ENCODE measurements at regions not wholly inside any gene's neighbourhood (a gene's known extent, or its start where the extent isn't known, plus 50 kb on each side); places are given as distances from the start of the nearest gene placed in this dataset.

DNA sequence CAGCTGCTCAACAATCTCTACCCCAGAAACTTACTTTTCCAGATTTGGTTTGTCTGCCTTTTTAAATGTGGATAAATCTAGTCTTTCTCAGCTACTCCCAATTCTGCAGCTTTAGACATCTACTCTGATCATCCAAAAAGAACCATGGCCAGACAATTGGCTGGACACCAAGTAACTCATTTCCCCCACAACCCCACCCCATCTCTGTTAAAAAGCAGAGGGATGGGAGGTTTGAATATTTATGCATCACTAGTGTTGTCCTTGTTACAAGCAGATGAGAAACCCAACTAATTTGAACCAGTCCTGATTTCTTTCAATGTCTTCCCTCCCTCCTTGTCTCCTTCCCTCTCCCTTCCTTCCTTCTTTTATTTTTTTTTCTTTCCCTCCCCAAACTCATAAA lies 391.9 kb downstream of the GALC start:
- intact Hi-C loops (cut with DNase I, micrococcal nuclease): no loop called here
- DNase-seq (no peak), ATAC-seq (no peak)

DNA sequence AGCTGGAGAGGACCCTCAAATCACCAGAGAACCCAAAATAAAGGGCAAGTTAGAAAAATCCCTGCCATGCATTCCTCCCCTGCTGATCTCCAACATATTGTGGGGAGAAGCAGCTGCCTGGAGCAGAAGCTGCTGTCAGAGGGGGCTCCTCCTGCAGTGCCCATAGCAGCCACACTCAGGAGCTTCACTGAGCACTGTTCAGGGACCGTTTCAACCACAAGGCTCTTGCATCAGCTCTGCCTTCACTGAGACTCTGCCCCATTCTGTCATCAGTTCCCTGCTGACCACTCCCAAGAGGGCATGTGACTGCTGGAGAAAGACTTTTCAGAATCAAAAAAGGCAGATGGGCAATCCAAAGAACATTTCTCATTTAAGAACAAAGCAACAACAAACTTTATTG lies 392.7 kb downstream of the GALC start:
- intact Hi-C loops (cut with DNase I, micrococcal nuclease): no loop called here
- no peak for DNase-seq
- no peak for ATAC-seq

DNA sequence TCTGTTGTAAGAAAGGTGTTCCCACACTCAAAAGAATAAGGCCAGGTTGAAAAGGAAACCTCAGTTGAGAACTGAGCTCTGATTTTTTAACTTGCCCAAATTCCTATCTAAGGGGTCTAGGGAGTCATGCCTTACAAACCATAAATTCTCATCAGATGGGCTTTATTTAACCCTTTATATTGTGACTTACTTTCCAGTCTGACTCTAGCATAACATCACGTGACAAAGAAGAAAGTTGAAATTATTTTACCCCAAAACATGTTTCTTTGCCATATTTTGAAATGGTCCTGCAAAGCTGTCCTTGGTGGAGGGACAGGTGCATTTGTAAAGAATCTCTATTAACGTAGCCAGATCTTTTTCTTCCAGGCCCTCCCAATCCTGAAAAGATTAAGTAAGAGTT lies 411.7 kb downstream of the GALC start:
- intact Hi-C loops (cut with DNase I, micrococcal nuclease): no loop called here
- DNase-seq (no peak), ATAC-seq (no peak)

DNA sequence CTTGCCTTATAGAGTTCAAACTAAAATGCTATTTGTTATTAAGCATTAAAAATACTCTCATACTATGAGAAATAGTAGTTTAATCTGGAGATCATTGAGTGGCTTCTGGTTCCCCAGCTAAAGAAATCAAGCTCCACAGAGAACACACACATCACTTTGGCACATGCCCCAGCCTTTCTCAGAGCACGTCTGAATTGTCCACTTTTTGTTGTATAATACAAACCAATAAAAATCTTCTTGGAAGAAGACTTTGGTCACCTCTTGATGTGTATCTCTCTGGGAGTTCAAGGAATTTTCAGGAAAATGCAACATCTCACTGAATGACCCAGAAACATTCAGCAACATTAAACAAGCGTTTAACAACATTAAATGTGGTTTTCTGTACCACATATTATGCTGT lies 413.9 kb downstream of the GALC start:
- no peak for DNase-seq
- ATAC-seq: no peak
- intact Hi-C loops (cut with DNase I, micrococcal nuclease): no loop called here

DNA sequence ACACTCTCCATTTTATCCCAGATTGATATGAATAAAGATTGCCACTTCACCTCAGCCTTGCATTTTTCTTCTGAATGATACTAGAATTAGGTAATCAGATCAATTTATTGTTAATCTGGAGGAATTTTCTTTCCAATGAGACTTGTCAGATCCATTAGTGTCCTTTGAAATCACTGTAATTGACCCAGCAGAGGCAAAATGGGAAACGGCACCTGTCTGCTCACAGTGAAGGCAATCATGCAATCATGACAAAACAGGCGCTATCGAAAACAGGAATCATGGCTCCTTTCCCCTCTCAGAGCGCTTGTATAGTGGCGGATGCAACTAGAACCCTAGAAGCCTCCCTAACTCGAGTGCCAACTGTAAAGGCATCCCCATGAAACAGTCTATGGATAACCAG lies 417.6 kb downstream of the GALC start:
- no peak for ATAC-seq
- intact Hi-C loops (cut with DNase I, micrococcal nuclease): no loop called here

DNA sequence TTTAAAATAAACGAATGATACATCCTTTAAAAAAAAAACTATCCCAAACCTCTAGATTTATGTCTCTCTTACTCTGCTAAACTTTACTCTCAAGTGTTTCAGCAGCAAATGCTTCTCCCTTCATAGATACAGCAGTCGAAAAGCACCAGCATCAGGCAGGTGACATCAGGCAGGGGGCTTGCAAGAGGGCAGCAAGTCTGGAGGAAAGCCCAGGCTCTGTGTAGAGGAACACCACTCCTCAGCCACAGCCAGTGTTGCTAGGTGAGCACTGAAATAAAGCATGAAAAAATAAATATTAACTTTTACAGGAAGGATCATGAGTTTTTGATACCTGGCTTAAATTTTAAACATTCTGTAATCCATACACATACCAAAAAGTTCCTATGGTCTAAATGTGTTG lies 419.4 kb downstream of the GALC start:
- intact Hi-C loops (cut with DNase I, micrococcal nuclease): no loop called here
- DNase-seq (no peak), ATAC-seq (no peak)

More for the DNA sequence above, 417.6 kb downstream of the GALC start:
- DNase-seq: no peak

DNA sequence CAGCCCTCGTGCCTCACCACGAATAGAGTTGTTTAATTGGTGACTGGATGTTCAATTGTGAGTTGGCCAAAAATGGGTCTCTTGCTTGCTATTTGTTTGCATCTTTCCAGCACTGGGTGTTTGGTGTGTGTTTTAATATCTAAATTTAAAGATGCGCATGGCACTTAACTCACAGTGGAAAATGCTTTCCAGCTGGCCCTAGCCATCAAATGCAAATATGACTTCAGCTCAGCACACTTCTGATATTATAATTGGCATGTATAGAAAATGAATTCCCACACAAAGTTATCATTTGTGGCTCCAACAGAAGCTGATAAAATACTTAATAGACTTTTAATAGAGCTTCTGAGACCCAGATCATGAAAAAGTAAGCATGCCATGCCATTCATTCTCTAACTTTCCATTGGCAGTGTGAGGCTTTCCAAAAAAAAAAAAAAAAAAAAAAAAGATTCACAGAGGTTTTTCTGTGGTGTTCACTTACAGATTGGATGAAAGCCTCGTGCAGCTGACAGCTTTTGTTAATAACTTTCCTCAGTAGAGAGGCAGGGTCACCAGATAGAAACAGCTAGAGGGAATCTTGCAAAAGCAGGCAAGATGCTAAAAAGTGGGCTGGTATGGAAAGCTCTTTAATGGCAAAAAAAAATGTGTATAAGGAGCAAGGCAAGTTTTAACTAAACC lies 425.2 kb downstream of the GALC start:
- intact Hi-C loops (cut with DNase I, micrococcal nuclease): no loop called here
- ATAC-seq: no peak
- DNase-seq: no peak

DNA sequence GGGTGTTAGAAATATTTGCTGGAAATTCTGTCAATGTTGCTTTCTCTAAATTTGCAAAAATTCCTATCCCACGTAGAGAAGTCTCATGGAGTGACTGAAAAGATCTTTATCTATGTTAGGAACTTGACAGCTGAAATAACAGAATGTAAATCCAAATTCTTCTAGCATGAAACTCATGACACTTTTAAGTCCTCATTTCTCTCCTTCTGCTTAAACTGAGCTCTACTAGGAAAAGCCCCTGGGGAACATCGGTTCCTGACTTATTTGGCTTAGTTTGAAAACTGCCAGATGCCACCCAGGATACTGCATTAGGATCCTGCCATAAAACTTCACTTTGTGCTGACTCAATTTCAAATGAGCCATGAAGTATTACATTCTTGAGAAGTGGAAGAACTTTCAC lies 426.0 kb downstream of the GALC start:
- no peak for DNase-seq
- intact Hi-C loops (cut with DNase I, micrococcal nuclease): no loop called here
- ATAC-seq: no peak

DNA sequence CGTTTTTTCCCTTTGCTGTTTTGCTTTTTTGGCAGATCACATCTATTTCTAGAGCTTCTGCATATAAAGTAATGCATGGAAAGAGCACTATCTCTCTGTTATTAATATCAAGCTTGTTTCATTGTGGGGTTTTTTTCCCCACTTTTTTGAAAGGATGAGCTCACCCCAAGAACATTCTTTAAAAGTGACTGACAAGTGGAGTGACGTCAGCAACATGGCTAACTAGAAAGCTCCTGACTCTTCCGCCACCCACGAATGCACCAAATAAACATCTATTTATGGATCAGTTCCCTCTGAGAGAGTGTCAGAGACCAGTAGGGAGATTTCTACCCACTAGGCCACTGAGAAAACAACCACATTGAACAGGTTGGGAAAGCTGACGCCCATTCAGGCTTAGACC lies 445.4 kb downstream of the GALC start:
- intact Hi-C loops (cut with DNase I, micrococcal nuclease): no loop called here
- ATAC-seq (no peak), DNase-seq (no peak)

DNA sequence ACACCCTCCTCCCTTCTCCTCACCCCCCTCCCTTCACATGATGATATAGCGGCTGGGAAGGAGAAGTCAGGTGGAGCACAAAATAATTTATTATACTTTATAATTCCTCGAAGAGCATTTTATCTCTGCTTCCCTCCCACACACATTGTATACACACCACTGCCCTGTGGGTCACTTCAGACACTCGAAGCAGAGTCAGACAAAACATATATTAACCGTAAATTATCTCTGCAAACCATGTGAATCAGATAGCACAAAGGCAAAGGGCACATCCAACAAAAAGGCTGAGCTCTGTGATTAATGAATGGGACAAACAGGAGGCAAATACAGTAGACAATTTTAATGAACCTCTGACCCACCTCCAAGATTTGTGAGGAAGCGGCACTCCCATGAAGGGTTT lies 450.7 kb downstream of the GALC start:
- no peak for DNase-seq
- ATAC-seq: no peak
- intact Hi-C loops (cut with DNase I, micrococcal nuclease): no loop called here

DNA sequence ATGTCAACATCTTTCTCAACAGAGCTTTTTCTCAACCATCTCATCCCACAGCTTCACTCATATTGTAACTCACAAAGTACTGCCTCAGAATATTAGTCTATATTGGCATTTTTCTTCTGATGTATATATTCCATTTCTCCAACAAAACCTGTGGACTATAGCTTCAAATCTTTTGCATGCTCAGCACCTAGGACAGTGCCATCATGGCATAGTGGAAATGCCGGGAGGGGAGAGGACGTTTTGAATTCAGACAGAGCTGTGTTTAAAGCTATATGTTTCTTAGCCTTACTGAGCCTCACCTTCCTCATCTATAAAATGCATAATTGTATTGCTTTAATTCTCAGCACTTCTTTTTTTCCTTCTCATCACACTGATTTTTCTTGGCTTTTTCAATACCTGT lies 452.6 kb downstream of the GALC start:
- intact Hi-C loops (cut with DNase I, micrococcal nuclease): no loop called here
- ATAC-seq (no peak), DNase-seq (no peak)

DNA sequence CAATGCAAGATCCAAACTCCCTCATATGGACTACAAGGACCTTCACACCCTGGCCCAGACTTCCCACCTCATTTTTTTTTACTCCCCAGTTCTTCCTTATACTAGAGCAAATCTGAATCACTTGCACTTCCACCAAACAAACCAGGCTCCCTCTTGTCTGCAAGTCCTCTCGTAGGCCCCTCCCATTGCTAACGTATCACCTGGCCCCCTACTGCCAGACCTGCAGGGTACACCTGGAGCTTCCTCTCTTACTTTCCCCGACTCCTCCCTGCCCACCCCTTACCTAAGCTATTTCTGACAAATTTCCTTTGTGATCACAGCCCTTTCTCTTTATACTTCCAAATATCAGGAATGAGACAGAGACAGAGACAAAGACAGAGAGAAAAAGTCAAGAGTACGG lies 463.9 kb downstream of the GALC start:
- DNase-seq (no peak), ATAC-seq (no peak)
- intact Hi-C loops (cut with DNase I, micrococcal nuclease): no loop called here

DNA sequence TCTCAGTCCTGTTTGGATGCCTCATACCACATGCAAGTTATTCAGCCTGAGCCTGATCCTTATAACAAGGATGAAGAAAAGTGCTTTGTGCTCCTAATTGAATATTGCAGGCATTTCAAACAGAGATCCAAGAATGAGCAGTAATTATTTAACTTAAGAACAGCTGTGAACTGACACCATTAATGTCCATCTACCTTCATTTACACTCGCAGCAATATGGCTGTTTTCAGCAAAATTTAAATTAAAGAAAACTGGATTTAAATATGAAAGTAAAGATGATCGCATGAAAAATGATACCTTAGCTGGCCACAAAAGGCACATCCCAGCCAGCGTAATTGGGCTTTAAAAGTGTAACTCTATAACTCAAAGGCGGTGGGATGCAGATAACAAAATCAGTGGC lies 466.3 kb downstream of the GALC start:
- intact Hi-C loops (cut with DNase I, micrococcal nuclease): no loop called here
- no peak for ATAC-seq

DNA sequence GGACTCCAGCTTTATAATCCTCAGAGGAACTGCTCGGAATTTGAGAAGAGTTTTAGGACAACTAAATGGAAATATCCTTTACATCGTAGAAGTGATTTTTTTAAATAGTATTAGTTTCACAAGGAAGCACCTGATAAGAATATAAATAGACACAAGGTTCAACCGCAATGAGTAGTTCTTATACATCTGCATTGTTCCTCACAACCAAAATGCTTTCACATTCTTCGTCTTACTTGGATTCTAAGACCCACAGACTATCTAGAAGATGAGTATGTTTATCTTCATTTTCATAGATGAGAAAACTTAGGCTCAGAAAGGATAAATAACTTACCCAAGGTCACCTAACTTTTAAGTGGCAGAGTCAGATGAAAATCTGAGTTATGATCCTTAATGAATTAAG lies 469.0 kb downstream of the GALC start:
- ATAC-seq: no peak
- intact Hi-C loops (cut with DNase I, micrococcal nuclease): no loop called here

More for the DNA sequence above, 466.3 kb downstream of the GALC start:
- DNase-seq: no peak

DNA sequence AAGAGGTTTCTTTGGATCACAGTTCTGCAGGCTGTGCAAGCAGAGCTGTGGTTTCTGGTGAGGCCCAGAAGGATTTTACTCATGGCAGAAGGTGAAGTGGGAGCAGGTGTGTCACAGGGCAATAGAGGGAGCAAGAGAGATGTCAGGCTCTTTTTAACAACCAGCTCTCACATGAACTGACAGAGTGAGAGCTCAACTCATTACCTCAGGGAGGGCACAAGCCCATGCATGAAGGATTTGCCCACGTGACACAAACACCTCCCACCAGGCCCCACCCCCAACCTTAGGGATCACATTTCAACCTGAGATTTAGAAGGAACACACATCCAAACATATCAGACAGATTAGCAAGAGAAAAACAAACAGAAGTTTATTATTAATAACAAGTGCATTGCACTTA lies 470.4 kb downstream of the GALC start:
- intact Hi-C loops (cut with DNase I, micrococcal nuclease): no loop called here
- ATAC-seq (no peak), DNase-seq (no peak)

More for the DNA sequence above, 469.0 kb downstream of the GALC start:
- DNase-seq: no peak

DNA sequence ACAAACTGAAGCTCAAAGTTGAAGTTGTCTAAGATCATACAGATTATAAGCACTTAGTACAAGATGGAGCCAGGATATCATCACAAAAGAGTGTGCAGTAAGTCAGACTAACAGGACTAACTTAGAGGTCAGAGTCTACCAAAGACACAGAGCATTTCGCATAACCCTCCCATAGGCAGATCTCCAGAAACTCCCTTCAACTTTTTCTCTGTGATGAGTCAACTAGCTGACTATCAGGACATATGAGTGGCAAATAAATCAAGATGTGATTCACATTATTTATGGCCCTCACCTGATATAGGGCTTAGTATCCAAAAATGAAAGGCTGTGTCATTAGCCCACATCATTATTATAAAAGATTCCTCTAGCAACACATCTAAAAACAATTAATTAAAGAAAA lies 484.6 kb downstream of the GALC start:
- ATAC-seq (no peak), DNase-seq (no peak)
- intact Hi-C loops (cut with DNase I, micrococcal nuclease): no loop called here

DNA sequence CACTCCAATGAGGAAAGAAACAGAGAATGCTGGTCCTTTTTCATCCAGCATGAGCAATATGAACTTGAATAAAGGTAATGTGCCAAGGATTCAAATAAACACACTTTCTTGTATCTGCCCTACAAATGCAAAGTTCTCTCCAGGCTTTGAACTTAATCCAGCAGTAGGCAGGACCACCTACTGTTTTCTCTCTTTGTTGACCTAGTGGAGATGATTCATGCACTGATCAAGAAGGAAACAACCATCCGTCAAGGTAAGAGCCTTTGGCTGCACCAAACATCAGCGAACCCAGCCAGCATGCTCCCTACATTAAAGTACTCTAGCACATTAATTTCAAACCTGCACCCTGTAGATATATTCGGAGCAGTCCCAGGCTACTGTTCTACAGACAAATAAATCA lies 489.3 kb downstream of the GALC start:
- no peak for ATAC-seq
- DNase-seq: no peak
- intact Hi-C loops (cut with DNase I, micrococcal nuclease): no loop called here

DNA sequence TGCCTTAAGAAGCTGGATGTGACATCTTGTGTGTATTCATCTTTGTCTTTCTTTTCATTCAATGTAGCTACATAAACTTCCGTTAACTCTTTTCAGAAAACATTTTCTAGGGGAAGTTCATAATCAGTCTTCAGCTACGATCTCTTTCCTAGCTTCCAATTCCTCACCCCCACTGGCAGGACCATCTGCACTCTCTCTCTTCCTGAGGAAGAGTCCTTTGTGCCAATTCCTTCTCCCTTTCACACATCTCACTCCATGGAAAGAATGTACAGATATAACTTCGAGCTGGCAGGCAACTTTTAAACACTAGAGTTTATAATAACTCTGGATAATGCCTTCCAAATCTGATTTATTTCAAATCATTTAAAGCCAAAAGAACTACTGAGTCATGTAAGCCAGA lies 495.7 kb downstream of the GALC start:
- intact Hi-C loops (cut with DNase I, micrococcal nuclease): no loop called here
- ATAC-seq: no peak

DNA sequence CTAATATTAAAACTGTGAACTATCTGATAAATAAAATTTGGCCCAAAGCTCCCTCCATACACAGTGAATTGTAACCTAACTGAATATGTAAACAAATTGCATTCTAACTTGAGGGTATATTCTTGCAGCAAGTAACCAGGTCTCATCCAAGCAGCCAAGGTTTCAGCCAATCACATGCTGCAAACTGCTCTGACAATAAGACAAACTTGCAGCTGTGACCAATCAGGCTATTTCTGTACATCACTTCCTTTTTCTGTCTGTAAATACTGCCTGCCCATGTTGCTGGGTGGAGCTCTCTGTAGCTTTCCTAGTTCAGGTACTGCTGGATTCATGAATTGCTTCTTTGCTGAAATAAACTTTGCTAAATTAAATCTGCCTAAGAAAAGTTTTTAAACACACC lies 499.0 kb downstream of the GALC start:
- intact Hi-C loops (cut with DNase I, micrococcal nuclease): no loop called here
- ATAC-seq (no peak), DNase-seq (no peak)

More for the DNA sequence above, 495.7 kb downstream of the GALC start:
- no peak for DNase-seq

DNA sequence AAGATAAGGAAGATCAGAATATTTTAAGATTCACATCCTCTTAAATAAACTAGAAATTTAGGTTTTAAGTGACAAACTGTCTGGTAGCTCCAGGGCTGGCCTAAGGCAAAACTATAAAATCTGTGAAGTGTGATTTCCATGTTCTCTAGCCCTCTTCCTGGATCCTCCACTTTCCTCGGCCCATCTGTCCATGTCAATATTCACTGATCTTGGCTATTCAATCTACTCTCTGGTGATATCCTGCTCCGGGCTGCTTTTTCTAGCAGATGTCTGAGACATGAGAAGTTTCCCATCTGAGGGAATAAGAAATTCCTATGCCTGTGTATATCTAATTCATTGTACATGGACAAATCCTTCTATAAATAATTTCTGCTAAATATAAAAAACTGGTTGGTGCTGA lies 500.4 kb downstream of the GALC start:
- ATAC-seq (no peak), DNase-seq (no peak)
- intact Hi-C loops (cut with DNase I, micrococcal nuclease): no loop called here

DNA sequence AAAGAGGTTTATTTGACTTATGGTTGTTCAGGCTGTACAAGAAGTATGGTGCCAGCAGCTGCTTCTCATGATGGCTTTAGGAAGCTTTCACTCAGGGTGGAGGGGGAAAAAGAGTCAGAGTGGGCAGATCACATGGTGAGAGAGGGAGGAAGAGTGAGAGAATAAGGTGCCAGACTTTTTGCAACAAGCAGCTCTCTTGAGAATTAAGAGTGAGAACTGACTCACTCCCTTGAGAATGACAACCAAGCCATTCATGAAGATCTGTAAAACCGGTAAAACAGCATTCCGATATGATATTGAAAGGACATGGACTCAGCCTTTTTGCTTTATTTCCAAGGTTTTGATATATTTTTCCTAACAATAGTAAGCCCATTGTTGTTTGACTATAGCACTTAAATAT lies 501.2 kb downstream of the GALC start:
- ATAC-seq: no peak
- DNase-seq: no peak
- intact Hi-C loops (cut with DNase I, micrococcal nuclease): no loop called here

Data from left colon (tissue), 2 donors.